ENCODE measurements at regions not wholly inside any gene's neighbourhood (a gene's known extent, or its start where the extent isn't known, plus 50 kb on each side); places are given as distances from the start of the nearest gene placed in this dataset.

GRCh38 chr11:15773476-15774387, 582.6 kb downstream of the SOX6 start:
- TF ChIP-seq ZFX (IDR thresholded peaks at IDR 0.05): no peak
- TF ChIP-seq, protein P1, sequence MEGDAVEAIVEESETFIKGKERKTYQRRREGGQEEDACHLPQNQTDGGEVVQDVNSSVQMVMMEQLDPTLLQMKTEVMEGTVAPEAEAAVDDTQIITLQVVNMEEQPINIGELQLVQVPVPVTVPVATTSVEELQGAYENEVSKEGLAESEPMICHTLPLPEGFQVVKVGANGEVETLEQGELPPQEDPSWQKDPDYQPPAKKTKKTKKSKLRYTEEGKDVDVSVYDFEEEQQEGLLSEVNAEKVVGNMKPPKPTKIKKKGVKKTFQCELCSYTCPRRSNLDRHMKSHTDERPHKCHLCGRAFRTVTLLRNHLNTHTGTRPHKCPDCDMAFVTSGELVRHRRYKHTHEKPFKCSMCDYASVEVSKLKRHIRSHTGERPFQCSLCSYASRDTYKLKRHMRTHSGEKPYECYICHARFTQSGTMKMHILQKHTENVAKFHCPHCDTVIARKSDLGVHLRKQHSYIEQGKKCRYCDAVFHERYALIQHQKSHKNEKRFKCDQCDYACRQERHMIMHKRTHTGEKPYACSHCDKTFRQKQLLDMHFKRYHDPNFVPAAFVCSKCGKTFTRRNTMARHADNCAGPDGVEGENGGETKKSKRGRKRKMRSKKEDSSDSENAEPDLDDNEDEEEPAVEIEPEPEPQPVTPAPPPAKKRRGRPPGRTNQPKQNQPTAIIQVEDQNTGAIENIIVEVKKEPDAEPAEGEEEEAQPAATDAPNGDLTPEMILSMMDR (conservative IDR thresholded peaks at IDR 0.05): no peak

DNA sequence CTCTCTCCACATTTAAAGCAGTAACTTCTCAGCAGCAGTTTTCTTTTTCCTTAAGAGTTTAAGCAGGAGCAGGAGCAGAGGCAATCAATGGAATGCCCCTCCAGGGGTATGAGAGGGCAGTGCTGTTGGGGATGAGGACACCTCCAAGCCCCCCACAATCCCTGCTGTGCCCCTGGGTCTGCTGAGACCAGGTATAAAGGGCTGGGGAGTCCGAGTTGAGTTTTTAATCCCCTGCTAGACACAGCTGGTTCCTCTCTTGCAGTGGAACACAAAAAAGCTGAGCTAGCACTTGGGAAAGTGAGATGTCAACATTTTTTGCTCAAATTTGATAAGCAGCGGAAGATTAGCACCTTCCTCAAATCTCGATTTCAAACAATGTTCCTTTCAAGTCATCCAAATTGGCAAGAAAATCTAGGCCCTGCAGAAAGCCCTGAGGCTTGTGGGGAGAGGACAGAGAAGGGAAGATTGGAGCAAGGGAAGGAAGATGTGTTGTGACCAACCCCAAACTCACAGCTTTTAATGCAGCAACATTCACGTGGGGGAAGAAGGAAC, 581.9 kb downstream of the SOX6 start:
- H3K27ac ChIP-seq: no peak overlapping the region
- TF ChIP-seq, protein P1 (conservative IDR thresholded peaks at IDR 0.05): no peak
- TF ChIP-seq ZFX (IDR thresholded peaks at IDR 0.05): no peak

More at GRCh38 chr11:15773476-15774387, 582.6 kb downstream of the SOX6 start:
- H3K27ac ChIP-seq: no peak overlapping the region

GRCh38 chr11:15775015-15775541, 581.3 kb downstream of the SOX6 start:
- no peak overlapping the region for H3K27ac ChIP-seq
- no peak for TF ChIP-seq ZFX (IDR thresholded peaks at IDR 0.05)
- TF ChIP-seq, protein P1 (conservative IDR thresholded peaks at IDR 0.05): no peak

GRCh38 chr11:15775797-15776196, 580.5 kb downstream of the SOX6 start:
- H3K27ac ChIP-seq: no peak overlapping the region
- TF ChIP-seq ZFX (IDR thresholded peaks at IDR 0.05): no peak
- TF ChIP-seq, protein P1 (conservative IDR thresholded peaks at IDR 0.05): no peak

- no peak overlapping the region for H3K27ac ChIP-seq
- TF ChIP-seq ZFX (IDR thresholded peaks at IDR 0.05): no peak
- TF ChIP-seq, protein P1 (conservative IDR thresholded peaks at IDR 0.05): no peak
These were observed 580.0 kb downstream of the SOX6 start for GRCh38 chr11:15776366-15776765.

DNA sequence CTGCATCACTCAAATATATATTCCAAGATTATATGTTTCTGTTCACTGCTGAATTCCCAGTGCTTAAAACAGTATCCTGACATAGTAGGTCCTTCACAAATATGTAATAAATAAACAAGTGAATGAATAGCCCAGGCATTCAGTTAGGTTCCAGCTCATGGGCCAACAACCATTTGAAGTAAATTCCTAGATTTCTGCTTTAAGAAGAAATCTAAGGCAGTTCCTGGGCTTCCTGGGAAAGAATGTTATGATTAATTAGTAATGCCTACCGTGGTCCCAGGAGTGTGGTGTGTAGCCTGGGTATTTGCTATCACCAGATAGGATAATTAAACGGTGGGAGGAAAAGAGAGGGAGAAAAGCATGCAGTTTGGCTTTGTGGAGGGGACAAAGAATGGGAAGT, 576.8 kb downstream of the SOX6 start:
- no peak overlapping the region for H3K27ac ChIP-seq
- TF ChIP-seq, protein P1 (conservative IDR thresholded peaks at IDR 0.05): no peak
- no peak for TF ChIP-seq ZFX (IDR thresholded peaks at IDR 0.05)

GRCh38 chr11:15780382-15780781, 576.0 kb downstream of the SOX6 start:
- TF ChIP-seq, protein P1 (conservative IDR thresholded peaks at IDR 0.05): no peak
- no peak for TF ChIP-seq ZFX (IDR thresholded peaks at IDR 0.05)

More at GRCh38 chr11:15780382-15780781, 576.0 kb downstream of the SOX6 start:
- H3K27ac ChIP-seq: no peak overlapping the region
